HCT116 (cell line): ENCODE measurements at regions not wholly inside any gene's neighbourhood (a gene's known extent, or its start where the extent isn't known, plus 50 kb on each side); places are given as distances from the start of the nearest gene placed in this dataset.

Experiments
- ATAC-seq: fragments of 200-7000 bp; cut with Tn5 transposase; 2 replicates; pipeline ENCODE4 v1.9.1; 2020; ENCODE audit warnings: mild to moderate bottlenecking, moderate library complexity
- BruUV-seq: library from RNA; stranded (reverse); fragments of 400-500 nt; replicated peaks from 2 replicates; lab custom pipeline; 2021; lab: Mats Ljungman, UMichigan
- CTCF ChIA-PET: fragments of 300-600 bp; sonication (Branson Sonifier 250); formaldehyde crosslinking; loops from one replicate; lab custom pipeline; 2021; ENCODE audit warnings: antibody characterized with exemption; lab: Charles Lee
- POLR2A ChIA-PET: fragments of 300-600, 350-600 bp; sonication (Branson Sonifier 250); formaldehyde crosslinking; loops from one replicate; lab custom pipeline; 2021; ENCODE audit warnings: antibody characterized with exemption; lab: Charles Lee
- RAD21 ChIA-PET, 2 experiments: fragments of 300-600 bp; sonication (Branson Sonifier 250); formaldehyde crosslinking; loops; one replicate each; lab custom pipeline; 2023; ENCODE audit warnings: low total read pairs in 2 of 2; ENCODE audit not compliant: uncharacterized antibody in 2 of 2, unreplicated experiment in 2 of 2, low non-redundant PET in 1 of 2; lab: Charles Lee
- DNase-seq: peaks from one replicate; pipeline ENCODE4 v3.0.0-alpha.2; 2010; ENCODE audit warnings: low read depth, low spot score
- H2AFZ ChIP-seq: fragments of 200-600 bp; shearing (Covaris generic), sonication (generic); 2 replicates; pipeline ENCODE4 v1.6.1; 2017; ENCODE audit warnings: low read depth, mixed run types, mixed read lengths, antibody characterized with exemption, low read length; ENCODE audit not compliant: poor library complexity, severe bottlenecking
- H3K27ac ChIP-seq: 2 replicates; pipeline ENCODE4 v1.5.1; 2012; ENCODE audit warnings: low read depth, low read length
- H3K27me3 ChIP-seq: fragments of 200-600 bp; sonication (generic); 2 replicates; pipeline ENCODE4 v1.6.1; 2016; ENCODE audit warnings: mixed run types, low read length, mixed read lengths; ENCODE audit not compliant: insufficient read depth
- H3K36me3 ChIP-seq, 2 experiments: fragments of 200-500 bp in 1 of 2; fragments of 200-600 bp in 1 of 2; sonication (Bioruptor generic) in 1 of 2; sonication (generic) in 1 of 2; 2 replicates each; pipeline versions ENCODE4 v1.5.1 to v1.6.1; 2014 to 2016; ENCODE audit warnings: low read length in 2 of 2, inconsistent platforms in 1 of 2, mixed read lengths in 1 of 2, mixed run types in 1 of 2; ENCODE audit not compliant: insufficient read depth in 2 of 2, control insufficient read depth in 1 of 2
- H3K4me1 ChIP-seq, 2 experiments: fragments of 200-600 bp in 1 of 2; sonication (generic) in 1 of 2; 2 replicates each; pipeline versions ENCODE4 v1.5.1 to v1.6.1; 2012 to 2017; ENCODE audit warnings: low read length in 2 of 2, inconsistent platforms in 1 of 2, mild to moderate bottlenecking in 1 of 2, mixed read lengths in 1 of 2, mixed run types in 1 of 2, moderate library complexity in 1 of 2; ENCODE audit not compliant: insufficient read depth in 2 of 2, control insufficient read depth in 1 of 2
- H3K4me2 ChIP-seq: fragments of 200-600 bp; sonication (generic); 2 replicates; pipeline ENCODE4 v1.6.1; 2017; ENCODE audit warnings: mixed run types, low read length, mixed read lengths
- H3K4me3 ChIP-seq, 2 experiments: fragments of 200-600 bp in 1 of 2; sonication (generic) in 1 of 2; replicated peaks in 1 of 2; 2 replicates each; pipeline ENCODE4 v1.5.1; 2011 to 2016; ENCODE audit warnings: low read length in 2 of 2, control low read depth in 1 of 2, low read depth in 1 of 2, mild to moderate bottlenecking in 1 of 2, mixed read lengths in 1 of 2, mixed run types in 1 of 2
- H3K79me2 ChIP-seq: fragments of 200-600 bp; sonication (generic); 2 replicates; pipeline ENCODE4 v1.6.1; 2017; ENCODE audit warnings: mild to moderate bottlenecking, mixed run types, low read length, moderate library complexity, mixed read lengths; ENCODE audit not compliant: insufficient read depth
- H3K9ac ChIP-seq: fragments of 200-600 bp; sonication (generic); 2 replicates; pipeline ENCODE4 v1.6.1; 2016; ENCODE audit warnings: low read length, mixed read lengths
- H3K9me2 ChIP-seq: fragments of 200-600 bp; sonication (generic), shearing (Covaris generic); 2 replicates; pipeline ENCODE4 v1.6.1; 2017; ENCODE audit warnings: mixed run types, mild to moderate bottlenecking, moderate library complexity; ENCODE audit not compliant: insufficient read depth
- H3K9me3 ChIP-seq, 2 experiments: fragments of 200-500 bp in 1 of 2; fragments of 200-600 bp in 1 of 2; sonication (Bioruptor generic) in 1 of 2; sonication (generic) in 1 of 2; 2 replicates each; pipeline ENCODE4 v1.6.1; 2014 to 2017; ENCODE audit warnings: low read length in 2 of 2, mixed read lengths in 2 of 2, inconsistent platforms in 1 of 2, low read depth in 1 of 2, mild to moderate bottlenecking in 1 of 2, mixed run types in 1 of 2, moderate library complexity in 1 of 2; ENCODE audit not compliant: control insufficient read depth in 1 of 2, insufficient read depth in 1 of 2
- H4K20me1 ChIP-seq: fragments of 200-600 bp; sonication (generic), shearing (Covaris generic); 2 replicates; pipeline ENCODE4 v1.6.1; 2017; ENCODE audit warnings: mixed run types, mild to moderate bottlenecking, moderate library complexity; ENCODE audit not compliant: insufficient read depth
- ATF3 ChIP-seq: IDR thresholded peaks from 2 replicates; pipeline ENCODE4 v1.6.1; 2012
- CBX3 ChIP-seq: IDR thresholded peaks from 2 replicates; pipeline ENCODE4 v1.6.1; 2012; ENCODE audit warnings: low read depth
- CEBPB ChIP-seq: IDR thresholded peaks from 2 replicates; pipeline ENCODE4 v1.6.1; 2012; ENCODE audit warnings: low read depth
- ELF1 ChIP-seq: IDR thresholded peaks from 2 replicates; pipeline ENCODE4 v1.6.1; 2012; ENCODE audit warnings: low read depth, borderline replicate concordance
- EZH2 ChIP-seq: fragments of 200-600 bp; sonication (generic); IDR thresholded peaks from 2 replicates; pipeline ENCODE4 v1.6.1; 2017; ENCODE audit warnings: antibody characterized with exemption, mixed run types
- EZH2phosphoT487 ChIP-seq: fragments of 200-600 bp; IDR thresholded peaks from 2 replicates; pipeline ENCODE4 v1.6.1; 2018; ENCODE audit warnings: antibody characterized with exemption, borderline replicate concordance
- FOSL1 ChIP-seq: IDR thresholded peaks from 2 replicates; pipeline ENCODE4 v1.6.1; 2012; ENCODE audit warnings: low read depth
- POLR2A ChIP-seq: IDR thresholded peaks from 2 replicates; pipeline ENCODE4 v1.7.0; 2011; ENCODE audit warnings: borderline replicate concordance; ENCODE audit not compliant: insufficient read depth, insufficient read length; ENCODE audit errors: extremely low read depth
- RAD21 ChIP-seq: IDR thresholded peaks from 2 replicates; pipeline ENCODE4 v1.6.1; 2012; ENCODE audit warnings: low read depth, mild to moderate bottlenecking
- SIN3A ChIP-seq: IDR thresholded peaks from 2 replicates; pipeline ENCODE4 v1.6.1; 2012; ENCODE audit warnings: low read depth
- YY1 ChIP-seq: IDR thresholded peaks from 2 replicates; pipeline ENCODE4 v1.6.1; 2011; ENCODE audit warnings: low read length, low read depth, moderate library complexity, mild to moderate bottlenecking; ENCODE audit not compliant: insufficient replicate concordance; ENCODE audit errors: extremely low read depth
- ZFX ChIP-seq: fragments of 450-650 bp; IDR thresholded peaks from 2 replicates; pipeline ENCODE4 v1.6.1; 2017
- ZNF274 ChIP-seq: fragments of 200-500 bp; sonication (Bioruptor generic); IDR thresholded peaks from 2 replicates; pipeline ENCODE4 v1.6.1; 2014; ENCODE audit warnings: mild to moderate bottlenecking, low read depth, low read length, inconsistent platforms
- intact Hi-C: fragments of 100-400 bp; cut with micrococcal nuclease; formaldehyde crosslinking; loops from 2 replicates; pipeline ENCODE4 v1.10.0; 2022
- TF ChIP-seq, protein P1 (sequence below): IDR thresholded peaks from 2 replicates; pipeline ENCODE4 v1.6.1; 2011; ENCODE audit warnings: mild to moderate bottlenecking, low read length, moderate library complexity; ENCODE audit not compliant: insufficient replicate concordance; ENCODE audit errors: extremely low read depth
- TF ChIP-seq, protein P2 (sequence below), 3 experiments: fragments of 200-600 bp in 1 of 3; sonication (generic) in 1 of 3; IDR thresholded peaks in 2 of 3; conservative IDR thresholded peaks in 1 of 3; 2 replicates each; pipeline ENCODE4 v1.5.1; 2012 to 2017; ENCODE audit warnings: low read depth in 2 of 3, low read length in 2 of 3, antibody characterized with exemption in 1 of 3, borderline replicate concordance in 1 of 3, control low read depth in 1 of 3, mild to moderate bottlenecking in 1 of 3, mixed read lengths in 1 of 3, mixed run types in 1 of 3, moderate library complexity in 1 of 3; ENCODE audit not compliant: insufficient read depth in 1 of 3

GRCh38 chr5:63240063-63240755 lies 661.6 kb downstream of the LRRC70 start:
- H3K9ac ChIP-seq: no peak overlapping the region
- BruUV-seq: no TSS peak
- DNase-seq (no peak), ATAC-seq (no peak)
- no peak overlapping the region for H2AFZ ChIP-seq
- TF ChIP-seq EZH2: no peak
- no peak for TF ChIP-seq CEBPB
- TF ChIP-seq, protein P1, sequence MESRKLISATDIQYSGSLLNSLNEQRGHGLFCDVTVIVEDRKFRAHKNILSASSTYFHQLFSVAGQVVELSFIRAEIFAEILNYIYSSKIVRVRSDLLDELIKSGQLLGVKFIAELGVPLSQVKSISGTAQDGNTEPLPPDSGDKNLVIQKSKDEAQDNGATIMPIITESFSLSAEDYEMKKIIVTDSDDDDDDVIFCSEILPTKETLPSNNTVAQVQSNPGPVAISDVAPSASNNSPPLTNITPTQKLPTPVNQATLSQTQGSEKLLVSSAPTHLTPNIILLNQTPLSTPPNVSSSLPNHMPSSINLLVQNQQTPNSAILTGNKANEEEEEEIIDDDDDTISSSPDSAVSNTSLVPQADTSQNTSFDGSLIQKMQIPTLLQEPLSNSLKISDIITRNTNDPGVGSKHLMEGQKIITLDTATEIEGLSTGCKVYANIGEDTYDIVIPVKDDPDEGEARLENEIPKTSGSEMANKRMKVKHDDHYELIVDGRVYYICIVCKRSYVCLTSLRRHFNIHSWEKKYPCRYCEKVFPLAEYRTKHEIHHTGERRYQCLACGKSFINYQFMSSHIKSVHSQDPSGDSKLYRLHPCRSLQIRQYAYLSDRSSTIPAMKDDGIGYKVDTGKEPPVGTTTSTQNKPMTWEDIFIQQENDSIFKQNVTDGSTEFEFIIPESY: no peak
- TF ChIP-seq ATF3: no peak
- TF ChIP-seq, protein P2, sequence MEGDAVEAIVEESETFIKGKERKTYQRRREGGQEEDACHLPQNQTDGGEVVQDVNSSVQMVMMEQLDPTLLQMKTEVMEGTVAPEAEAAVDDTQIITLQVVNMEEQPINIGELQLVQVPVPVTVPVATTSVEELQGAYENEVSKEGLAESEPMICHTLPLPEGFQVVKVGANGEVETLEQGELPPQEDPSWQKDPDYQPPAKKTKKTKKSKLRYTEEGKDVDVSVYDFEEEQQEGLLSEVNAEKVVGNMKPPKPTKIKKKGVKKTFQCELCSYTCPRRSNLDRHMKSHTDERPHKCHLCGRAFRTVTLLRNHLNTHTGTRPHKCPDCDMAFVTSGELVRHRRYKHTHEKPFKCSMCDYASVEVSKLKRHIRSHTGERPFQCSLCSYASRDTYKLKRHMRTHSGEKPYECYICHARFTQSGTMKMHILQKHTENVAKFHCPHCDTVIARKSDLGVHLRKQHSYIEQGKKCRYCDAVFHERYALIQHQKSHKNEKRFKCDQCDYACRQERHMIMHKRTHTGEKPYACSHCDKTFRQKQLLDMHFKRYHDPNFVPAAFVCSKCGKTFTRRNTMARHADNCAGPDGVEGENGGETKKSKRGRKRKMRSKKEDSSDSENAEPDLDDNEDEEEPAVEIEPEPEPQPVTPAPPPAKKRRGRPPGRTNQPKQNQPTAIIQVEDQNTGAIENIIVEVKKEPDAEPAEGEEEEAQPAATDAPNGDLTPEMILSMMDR (IDR thresholded peaks at IDR 0.05 in 2 of 3, conservative IDR thresholded peaks at IDR 0.05 in 1 of 3; ENCODE audit: borderline replicate concordance in 1 of 3, insufficient read depth in 1 of 3, low read depth in 2 of 3, low read length in 2 of 3): no peak
- no peak for TF ChIP-seq CBX3
- no peak for TF ChIP-seq EZH2phosphoT487
- no peak for TF ChIP-seq SIN3A
- no peak for TF ChIP-seq FOSL1
- no peak for TF ChIP-seq ZNF274
- no peak for TF ChIP-seq RAD21
- TF ChIP-seq POLR2A: no peak
- TF ChIP-seq ELF1: no peak
- TF ChIP-seq YY1: no peak
- no peak for TF ChIP-seq ZFX
- no peak overlapping the region for H3K4me2 ChIP-seq
- no peaks in the 10 kb centered on the region for H4K20me1 ChIP-seq
- ChIA-PET POLR2A (no interaction called here), RAD21 (no interaction called here), CTCF (no interaction called here)
- H3K4me3 ChIP-seq: no peak overlapping the region
- no peaks in the 10 kb centered on the region for H3K27me3 ChIP-seq
- no peaks in the 10 kb centered on the region; a peak in 2 of 4 replicates for H3K9me3 ChIP-seq
- no peaks in the 10 kb centered on the region for H3K4me1 ChIP-seq
- no peak overlapping the region for H3K27ac ChIP-seq
- intact Hi-C loops: no loop called here
- H3K79me2 ChIP-seq: no peaks in the 10 kb centered on the region
- no peaks in the 10 kb centered on the region for H3K36me3 ChIP-seq
- H3K9me2 ChIP-seq: no peaks in the 10 kb centered on the region
